Left ventricle myocardium superior (tissue), 1 donor: ENCODE measurements at regions not wholly inside any gene's neighbourhood (a gene's known extent, or its start where the extent isn't known, plus 50 kb on each side); places are given as distances from the start of the nearest gene placed in this dataset.

Experiments used
- ATAC-seq: fragments of 200-7000 bp; cut with Tn5 transposase; one replicate; pipeline ENCODE4 v1.9.1; 2020; ENCODE audit warnings: mild to moderate bottlenecking, moderate library complexity
- DNase-seq: peaks from one replicate; pipeline ENCODE4 v3.0.0-alpha.2; 2020
- intact Hi-C: fragments of 100-400 bp; cut with micrococcal nuclease; formaldehyde crosslinking; loops from one replicate; pipeline ENCODE4 v1.11.0; 2022
- donor health status: DM: no; HTN: yes; CAD: no; lungs with severe emphysema.

GRCh38 chr3:64332459-64333350 is 107.4 kb upstream of the PRICKLE2 start:
- DNase-seq (no peak), ATAC-seq (no peak)
- intact Hi-C loops: no loop called here

GRCh38 chr3:64331605-64332004 is 106.3 kb upstream of the PRICKLE2 start:
- ATAC-seq (no peak), DNase-seq (no peak)

DNA sequence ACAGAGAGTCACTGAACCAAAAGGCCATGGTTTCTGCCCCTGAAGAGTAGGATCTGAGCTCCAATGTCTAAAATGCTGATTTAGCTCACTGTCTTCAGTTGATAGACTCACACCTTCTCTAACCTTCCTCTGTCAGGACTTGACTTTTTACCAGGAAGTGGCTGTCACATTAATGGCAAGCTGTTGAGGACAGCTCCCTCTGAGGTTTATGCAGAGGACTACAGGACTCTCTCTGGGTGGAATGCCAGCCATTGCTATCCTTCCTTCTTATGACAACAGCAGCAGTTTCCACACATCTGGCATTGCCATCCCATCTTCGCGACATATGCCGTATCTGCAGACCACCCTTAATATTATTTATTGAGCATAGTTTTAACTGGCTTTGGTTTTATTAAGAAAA is 103.8 kb upstream of the PRICKLE2 start:
- intact Hi-C loops: no loop called here
- ATAC-seq (no peak), DNase-seq (no peak)

More at GRCh38 chr3:64331605-64332004, 106.3 kb upstream of the PRICKLE2 start:
- intact Hi-C loops: no loop called here

- intact Hi-C loops: no loop called here
- DNase-seq (peak; percentile 81), ATAC-seq (peak; percentile 98)
Observed at GRCh38 chr3:64327100-64327804, 102.0 kb upstream of the PRICKLE2 start.

DNA sequence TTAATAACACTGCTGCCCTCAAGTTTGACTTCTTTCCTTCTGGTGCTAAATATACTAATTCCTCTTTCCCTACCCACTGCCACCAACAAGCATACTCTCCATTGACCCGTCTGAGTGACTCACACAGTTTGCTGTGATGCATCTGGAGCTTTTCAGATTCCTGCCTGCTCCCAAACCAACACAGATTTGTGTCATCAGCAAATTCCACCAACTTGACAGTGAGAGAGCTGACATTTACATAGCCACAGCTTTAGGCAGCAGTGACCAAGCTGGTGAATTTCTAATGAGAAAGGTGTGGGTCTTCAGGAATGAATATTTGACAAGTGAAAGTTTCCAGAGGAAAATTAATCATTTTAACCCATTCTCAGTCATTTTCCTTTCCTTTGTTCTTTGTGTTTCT is 96.5 kb upstream of the PRICKLE2 start:
- intact Hi-C loops: no loop called here
- no peak for ATAC-seq
- DNase-seq: no peak

DNA sequence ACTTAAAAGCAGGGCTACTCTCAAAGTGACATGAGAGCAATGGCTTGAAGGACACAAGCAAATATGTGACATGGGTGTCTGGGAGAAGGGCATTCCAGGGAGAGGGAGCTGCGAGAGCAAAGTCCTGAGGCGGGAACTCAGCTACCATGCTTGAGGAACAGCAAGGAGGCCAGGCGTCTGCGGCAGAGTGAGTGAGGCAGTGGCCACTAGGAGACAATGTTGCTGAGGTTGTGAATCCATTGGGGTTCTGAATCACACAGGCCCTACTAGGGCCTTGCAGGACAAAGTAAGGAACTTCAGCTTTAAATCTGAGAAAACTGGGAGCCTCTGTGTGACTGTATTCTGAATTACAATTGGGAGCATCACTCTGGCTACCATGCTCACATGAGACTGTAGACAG is 94.1 kb upstream of the PRICKLE2 start:
- ATAC-seq (no peak), DNase-seq (no peak)
- intact Hi-C loops: no loop called here

DNA sequence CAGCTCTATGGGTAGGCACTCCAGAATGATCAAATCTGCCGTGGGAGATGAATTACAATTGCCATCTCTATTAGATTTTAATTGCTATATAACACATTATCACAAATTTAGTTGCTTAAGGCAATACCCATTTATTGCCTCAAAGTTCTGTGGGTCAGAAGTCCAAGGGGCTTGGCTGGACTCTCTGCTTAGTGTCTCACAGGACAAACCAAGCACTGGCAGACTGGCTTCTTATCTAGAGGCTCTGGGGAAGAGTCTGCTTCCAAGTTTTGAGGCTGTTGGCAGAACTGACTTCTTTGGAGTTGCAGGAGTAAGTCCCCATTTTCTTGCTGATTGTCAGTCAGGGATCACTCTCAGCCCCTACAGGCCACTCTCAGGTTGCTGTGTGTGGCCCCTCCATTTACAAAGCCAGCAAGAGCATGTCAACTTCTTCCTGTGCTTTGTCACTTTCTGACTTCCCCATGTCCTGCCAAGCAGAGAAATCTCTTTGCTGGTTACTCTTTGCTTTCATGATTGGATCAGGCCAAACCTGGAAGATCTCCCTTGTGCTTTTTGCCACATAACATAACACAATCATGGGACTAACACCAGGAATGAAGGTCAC is 93.5 kb upstream of the PRICKLE2 start:
- peak; percentile 30 for ATAC-seq
- no peak for DNase-seq
- intact Hi-C loops: no loop called here

GRCh38 chr3:64318001-64318400 is 92.7 kb upstream of the PRICKLE2 start:
- intact Hi-C loops: no loop called here
- no peak for DNase-seq
- no peak for ATAC-seq

GRCh38 chr3:64316971-64317370 is 91.7 kb upstream of the PRICKLE2 start:
- DNase-seq: no peak
- no peak for ATAC-seq
- intact Hi-C loops: no loop called here

- ATAC-seq: no peak
- intact Hi-C loops: no loop called here
- DNase-seq: no peak
Observed at GRCh38 chr3:64311424-64312061, 86.3 kb upstream of the PRICKLE2 start.

- intact Hi-C loops: no loop called here
- DNase-seq: no peak
- ATAC-seq: no peak
Observed at GRCh38 chr3:64308931-64309330, 83.7 kb upstream of the PRICKLE2 start.

DNA sequence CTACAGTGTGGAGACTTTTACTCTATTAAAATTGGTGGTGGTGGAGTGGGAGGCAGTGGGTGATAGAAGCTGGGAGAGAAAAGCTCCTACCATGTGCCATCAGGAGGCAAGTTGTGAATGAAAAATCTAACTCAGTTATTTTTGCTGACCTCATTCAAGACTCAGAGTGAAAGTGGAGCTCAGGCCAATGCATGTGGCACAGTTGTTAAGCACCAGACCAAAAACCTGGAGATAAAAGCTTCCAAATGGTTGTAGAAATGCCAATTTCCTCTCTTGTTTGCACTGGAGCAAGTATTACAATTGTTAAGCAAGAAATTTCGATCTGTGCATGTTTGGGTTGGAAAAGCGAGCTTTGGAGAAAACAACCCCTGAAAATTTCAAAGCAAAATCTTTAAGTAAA is 81.5 kb upstream of the PRICKLE2 start:
- no peak for DNase-seq
- intact Hi-C loops: no loop called here
- ATAC-seq: no peak

DNA sequence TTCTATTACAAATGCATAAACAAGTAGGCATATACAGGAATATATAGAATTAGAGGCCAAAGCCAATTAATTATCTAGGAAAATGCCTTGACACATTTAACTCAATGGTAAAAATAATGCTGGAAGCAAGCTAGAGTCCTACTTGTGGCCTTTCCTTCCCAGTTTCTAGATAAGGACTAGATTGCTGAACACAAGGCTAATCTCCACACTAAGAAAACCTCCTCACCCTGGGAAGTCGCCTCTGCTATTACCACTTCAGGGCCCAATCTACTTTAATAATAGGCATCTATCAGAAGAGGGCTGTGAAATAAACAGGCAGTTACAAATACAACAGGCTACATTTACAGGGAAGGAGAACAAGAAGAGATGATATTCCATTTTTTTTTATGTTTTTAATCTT is 80.5 kb upstream of the PRICKLE2 start:
- ATAC-seq: no peak
- DNase-seq: no peak
- intact Hi-C loops: no loop called here

DNA sequence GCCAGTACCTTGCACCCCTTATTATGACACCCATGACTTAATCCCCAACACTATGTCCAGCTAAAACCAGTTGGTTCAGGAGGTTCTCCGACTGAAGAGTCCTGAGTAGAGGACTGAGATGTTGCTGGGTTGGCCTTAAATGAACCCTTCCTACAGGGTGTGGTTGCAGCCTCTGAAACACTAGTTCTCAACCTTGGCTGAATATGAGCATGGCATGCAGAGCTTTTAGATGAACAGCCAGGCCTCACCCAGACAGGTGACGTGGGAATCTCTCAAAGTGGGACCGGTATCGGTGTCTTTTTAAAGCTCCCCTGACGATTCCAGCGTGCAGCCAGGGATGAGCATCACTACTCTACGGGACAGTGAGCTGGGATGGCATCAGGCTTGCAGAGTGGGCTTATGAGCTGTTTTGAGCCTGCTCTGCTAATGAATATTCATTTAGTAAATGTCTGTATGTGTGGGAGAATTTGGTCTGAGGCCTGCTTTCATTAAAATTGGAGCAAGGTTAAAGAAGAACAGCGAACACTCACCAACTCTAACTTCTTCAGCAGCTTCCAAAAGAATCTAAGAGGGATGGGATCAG is 79.7 kb upstream of the PRICKLE2 start:
- ATAC-seq (no peak), DNase-seq (no peak)
- intact Hi-C loops: no loop called here

DNA sequence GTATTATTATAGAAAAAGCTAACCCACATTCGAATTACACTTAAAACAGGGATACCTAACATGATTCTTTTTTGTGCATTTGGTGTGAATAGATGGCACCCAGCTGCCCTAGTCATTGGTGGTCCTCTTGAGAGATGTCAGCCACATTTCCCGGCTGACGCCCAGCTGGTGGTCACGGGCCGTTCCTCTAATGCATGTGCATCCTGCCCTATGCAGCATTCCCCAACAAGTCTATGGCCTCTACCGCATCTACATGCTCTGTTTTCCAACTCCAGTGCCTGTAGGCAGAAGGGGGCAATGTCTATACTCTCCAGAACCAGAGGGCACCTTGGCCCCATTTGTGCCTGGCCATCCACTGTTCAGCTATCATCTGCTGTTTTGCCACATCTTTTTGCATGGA is 78.6 kb upstream of the PRICKLE2 start:
- intact Hi-C loops: no loop called here
- no peak for DNase-seq
- ATAC-seq: no peak

DNA sequence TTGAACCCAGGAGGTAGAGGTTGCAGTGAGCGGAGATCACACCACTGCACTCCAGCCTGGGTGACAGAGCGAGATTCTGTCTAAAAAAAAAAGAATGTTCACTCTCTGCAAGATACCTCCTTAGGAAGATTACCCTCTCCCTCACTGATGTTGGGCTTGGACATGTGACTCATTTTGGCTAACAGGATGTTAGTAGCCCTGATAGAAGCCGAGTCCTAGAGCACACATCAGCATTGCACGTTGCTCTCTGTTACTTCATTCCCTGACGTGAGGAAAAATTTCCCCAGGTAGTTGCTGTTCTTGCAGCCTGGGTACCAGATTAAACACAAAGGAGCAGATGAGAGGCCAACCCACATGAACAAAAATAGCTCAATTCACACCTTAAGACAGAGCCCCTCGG is 78.1 kb upstream of the PRICKLE2 start:
- intact Hi-C loops: no loop called here
- no peak for ATAC-seq
- no peak for DNase-seq

DNA sequence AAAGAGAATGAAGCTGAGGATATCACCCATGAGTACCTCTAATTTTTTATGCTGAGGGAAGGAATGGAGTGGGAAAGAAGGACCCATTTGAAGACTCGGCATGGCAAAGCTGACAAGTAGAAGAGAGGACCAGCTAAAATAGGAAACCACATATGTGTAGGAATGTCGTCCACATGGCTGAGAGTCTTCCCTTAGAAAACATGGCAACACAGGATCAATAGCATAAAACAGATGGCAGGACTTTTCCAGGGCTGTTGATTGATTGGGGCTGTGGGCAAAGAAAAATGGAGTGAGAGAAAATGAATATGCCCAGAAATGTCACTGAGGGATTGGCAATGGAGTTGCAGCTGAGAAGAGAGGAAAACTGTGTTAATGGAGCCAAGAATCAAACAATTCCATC is 76.2 kb upstream of the PRICKLE2 start:
- intact Hi-C loops: no loop called here
- DNase-seq (no peak), ATAC-seq (no peak)

DNA sequence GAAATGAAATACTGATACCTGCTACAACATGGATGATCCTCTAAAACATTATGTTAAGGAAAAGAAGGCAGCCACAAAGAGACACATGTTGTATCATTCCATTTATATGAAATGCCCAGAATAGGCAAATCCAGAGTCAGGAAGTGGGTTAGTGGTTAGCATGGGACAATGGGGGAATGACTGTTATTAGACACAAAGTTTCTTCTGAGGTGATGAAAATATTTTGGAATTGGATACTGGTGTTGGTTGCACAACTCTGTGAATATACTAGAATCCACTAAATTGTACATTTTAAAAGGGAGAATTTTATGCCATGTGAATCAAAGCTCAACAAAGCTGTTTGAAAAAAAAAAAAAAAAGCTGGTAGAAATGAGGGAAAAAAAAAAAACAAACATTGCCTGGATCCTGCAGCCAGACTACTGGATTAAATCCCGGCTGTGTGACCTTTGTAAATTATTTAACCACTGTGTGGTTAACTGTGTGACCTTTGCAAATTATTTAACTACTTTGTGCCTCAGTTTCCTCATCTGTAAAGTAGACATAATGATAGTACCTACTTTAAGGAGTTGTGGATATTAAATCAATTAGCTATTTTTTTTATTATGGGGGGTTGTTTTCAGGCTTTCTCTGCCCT is 75.6 kb upstream of the PRICKLE2 start:
- ATAC-seq (peak; percentile 85), DNase-seq (no peak)
- intact Hi-C loops: no loop called here

DNA sequence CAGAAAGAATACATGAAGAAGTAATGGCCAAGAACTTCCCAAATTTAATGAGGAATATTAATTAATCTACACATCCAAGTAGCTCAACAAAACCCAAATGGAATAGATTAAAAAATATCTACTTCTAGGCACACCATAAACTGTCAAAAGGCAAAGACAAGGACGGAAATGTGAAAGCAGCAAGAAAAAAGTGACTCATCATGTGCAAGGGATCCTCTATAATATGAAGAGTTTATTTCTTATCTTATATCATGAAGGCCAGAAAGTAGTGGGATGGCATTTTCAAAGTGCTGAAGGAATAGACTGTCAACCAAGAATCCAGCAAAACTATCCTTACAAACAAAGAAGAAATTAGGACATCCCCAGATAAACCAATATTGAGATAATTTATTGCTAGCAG is 73.9 kb upstream of the PRICKLE2 start:
- no peak for ATAC-seq
- no peak for DNase-seq
- intact Hi-C loops: no loop called here
